Testis (tissue), 2 donors: ENCODE measurements at regions not wholly inside any gene's neighbourhood (a gene's known extent, or its start where the extent isn't known, plus 50 kb on each side); places are given as distances from the start of the nearest gene placed in this dataset.

Experiments
- CTCF ChIP-seq, 3 experiments: fragments of 450-650 bp in 2 of 3; fragments of 200-600 bp in 1 of 3; sonication (generic) in 1 of 3; IDR thresholded peaks; one replicate each; pipeline ENCODE4 v1.5.1; 2016 to 2019; ENCODE audit warnings: antibody characterized with exemption in 3 of 3, mild to moderate bottlenecking in 2 of 3, moderate library complexity in 1 of 3
- POLR2A ChIP-seq: fragments of 450-650 bp; IDR thresholded peaks from one replicate; pipeline ENCODE4 v1.6.1; 2017; ENCODE audit warnings: antibody characterized with exemption, mild to moderate bottlenecking, moderate library complexity

- no peak for TF ChIP-seq CTCF (IDR thresholded peaks at IDR 0.05)
- TF ChIP-seq POLR2A: no peak
Measured at GRCh38 chr1:213448776-213449175, 397.7 kb downstream of the RPS6KC1 start.
